GM12872 (cell line): ENCODE measurements at regions not wholly inside any gene's neighbourhood (a gene's known extent, or its start where the extent isn't known, plus 50 kb on each side); places are given as distances from the start of the nearest gene placed in this dataset.

ENCODE experiments used
- TF ChIP-seq, protein P1 (sequence below): IDR thresholded peaks from 3 replicates; pipeline ENCODE4 v1.5.1; 2011; ENCODE audit warnings: low read depth, mild to moderate bottlenecking, low read length, moderate library complexity; ENCODE audit not compliant: insufficient read depth

DNA sequence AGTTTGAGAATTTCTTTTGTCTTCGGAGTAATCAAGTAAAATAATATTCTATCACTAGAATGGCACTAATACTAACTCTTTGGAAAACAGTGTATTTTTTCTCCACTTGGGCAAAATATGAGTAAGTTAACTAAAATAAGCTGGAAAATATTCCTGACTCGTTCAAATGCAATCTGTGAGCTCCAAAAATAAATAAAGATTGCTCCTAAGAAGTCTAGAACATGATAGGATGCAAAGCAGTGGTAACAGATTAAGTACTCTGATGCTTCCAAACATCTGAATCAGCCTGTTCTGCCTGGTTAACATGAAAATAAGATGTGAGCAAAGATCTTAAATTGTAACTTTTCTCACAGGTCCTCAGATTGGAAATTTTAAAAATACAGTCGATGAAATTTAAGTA is 285.1 kb upstream of the ID4 start:
- TF ChIP-seq, protein P1, sequence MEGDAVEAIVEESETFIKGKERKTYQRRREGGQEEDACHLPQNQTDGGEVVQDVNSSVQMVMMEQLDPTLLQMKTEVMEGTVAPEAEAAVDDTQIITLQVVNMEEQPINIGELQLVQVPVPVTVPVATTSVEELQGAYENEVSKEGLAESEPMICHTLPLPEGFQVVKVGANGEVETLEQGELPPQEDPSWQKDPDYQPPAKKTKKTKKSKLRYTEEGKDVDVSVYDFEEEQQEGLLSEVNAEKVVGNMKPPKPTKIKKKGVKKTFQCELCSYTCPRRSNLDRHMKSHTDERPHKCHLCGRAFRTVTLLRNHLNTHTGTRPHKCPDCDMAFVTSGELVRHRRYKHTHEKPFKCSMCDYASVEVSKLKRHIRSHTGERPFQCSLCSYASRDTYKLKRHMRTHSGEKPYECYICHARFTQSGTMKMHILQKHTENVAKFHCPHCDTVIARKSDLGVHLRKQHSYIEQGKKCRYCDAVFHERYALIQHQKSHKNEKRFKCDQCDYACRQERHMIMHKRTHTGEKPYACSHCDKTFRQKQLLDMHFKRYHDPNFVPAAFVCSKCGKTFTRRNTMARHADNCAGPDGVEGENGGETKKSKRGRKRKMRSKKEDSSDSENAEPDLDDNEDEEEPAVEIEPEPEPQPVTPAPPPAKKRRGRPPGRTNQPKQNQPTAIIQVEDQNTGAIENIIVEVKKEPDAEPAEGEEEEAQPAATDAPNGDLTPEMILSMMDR: no peak

DNA sequence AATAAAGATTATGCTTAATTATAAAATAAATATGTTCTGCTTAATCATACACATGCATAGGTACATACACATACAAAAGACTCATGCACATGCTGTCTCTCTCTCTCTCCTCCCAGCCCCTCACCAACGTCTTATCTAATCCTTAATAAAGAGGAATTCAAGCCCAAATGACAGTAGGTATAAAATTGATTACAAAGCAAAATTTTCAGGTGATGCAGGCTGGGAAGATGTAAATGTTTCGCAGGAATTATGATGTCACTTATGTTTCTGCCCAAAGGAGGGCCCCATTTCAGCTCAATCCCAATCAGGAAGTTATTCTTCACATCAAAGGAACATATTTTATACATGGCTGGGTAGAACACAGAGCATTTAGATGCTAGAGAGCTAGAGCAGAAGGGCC is 284.6 kb upstream of the ID4 start:
- TF ChIP-seq, protein P1: no peak

DNA sequence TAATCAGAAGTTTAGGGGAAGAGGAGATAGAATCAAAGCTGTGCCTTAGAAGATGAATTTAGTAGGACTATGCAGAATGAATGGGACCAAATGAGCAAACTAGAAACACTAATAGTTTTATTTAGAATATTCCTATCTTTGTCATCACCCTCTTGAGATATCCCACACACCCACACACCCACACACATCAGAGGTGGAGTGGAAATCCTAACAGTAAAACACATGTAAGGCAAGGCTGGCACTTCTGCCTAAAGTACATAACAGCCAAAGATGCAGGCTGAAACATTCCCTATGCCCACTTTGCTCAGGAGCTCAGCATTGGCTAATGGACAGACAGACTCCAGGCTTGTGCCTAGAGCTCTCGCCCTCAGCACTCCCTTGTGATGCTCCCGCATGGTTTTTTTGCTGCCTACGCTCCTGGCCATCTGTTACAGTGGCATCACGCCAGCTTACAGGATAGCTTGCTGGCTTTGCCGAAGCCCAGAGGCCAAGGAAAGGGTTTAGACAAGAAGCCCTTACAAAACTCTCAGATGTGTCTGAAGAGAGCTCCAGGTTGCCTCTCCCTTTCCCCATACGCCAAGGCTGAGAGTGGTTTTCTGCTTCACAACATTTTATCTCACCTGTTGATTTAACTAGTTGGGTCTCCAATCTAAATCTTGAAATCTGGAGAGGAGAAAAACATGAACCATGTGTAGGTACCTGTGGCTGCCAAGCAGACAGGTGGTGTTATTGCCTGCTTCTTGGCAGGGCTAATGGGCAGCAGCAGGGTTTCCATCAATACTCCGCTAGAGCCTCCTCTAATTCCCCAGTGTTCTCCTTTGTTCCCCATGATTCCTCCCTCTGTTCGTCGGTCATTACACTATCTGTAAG is 282.6 kb upstream of the ID4 start:
- TF ChIP-seq, protein P1: no peak

DNA sequence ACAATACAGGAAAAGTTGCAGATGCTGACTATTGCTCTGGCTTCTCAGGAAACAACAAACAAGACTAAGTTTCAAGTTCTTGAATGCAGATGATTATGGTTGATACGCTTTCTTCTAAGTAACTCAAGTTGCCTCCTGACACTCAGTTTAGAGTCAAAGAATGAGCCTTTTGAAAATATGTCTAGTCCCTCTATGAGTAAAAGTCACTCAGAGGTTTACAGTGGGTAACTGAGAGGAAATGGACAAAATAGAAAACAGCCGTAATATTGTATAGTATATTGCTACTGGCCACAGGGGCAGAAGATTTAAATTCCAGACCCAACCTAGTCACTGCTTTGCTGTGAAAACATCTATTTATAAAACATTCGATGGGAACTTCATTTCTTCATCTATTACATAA is 280.0 kb upstream of the ID4 start:
- TF ChIP-seq, protein P1: no peak

DNA sequence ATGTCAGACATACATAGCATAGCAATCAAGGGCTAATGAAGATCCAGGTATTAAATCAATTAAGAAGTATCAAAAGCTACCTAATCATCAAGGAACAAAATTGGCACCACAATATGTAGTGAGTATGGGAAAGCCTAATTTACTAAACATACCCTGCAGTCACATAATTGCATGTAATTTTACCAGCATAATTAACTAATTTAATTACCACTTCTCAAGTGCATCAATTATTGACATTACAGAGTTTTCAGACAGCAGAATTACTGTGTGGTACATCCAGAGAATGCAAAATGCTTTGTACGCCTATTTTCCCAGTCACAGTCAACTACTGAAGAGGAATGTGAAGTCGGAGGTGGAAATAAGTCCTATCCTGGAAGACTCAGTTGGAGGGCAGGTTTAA is 279.0 kb upstream of the ID4 start:
- TF ChIP-seq, protein P1: no peak

DNA sequence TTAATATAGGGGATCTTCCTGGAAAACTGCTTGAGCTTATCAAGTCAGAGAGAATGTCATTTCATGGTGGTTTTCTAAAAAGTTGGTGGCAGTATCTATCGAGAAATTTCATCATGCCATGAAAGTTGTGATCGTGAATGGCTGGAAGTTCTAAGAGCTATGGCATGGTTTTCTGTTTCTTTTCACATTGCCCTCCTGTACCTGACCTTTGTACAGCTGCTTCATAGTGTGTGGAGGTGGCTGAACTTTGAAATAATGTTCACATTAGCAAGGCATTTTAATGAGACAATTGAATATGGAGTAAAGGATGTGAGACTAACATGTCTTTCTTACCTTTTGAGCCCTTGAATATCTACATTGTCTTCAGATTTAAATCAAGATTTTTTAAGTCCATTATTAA is 278.2 kb upstream of the ID4 start:
- TF ChIP-seq, protein P1: no peak

DNA sequence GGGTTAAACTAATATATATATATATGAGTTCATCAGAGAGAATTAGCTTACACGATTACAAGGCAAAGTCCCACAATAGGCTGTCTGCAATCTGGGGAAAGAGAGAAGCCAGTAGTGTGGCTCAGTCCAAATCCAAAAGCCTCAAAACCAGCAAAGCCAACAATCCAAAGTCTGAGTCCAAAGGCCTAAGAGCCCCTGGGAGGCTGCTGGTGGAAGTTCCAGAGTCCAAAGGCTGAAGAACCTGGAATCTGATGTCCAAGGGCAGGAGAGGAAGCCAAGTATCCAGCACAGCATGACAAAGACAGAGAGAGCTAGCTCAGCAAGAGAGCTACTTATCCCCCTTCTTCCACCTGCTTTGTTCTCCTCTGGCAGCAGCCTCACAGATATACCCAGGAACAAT is 274.7 kb upstream of the ID4 start:
- TF ChIP-seq, protein P1: no peak
